Ishikawa (cell line): ENCODE measurements at regions not wholly inside any gene's neighbourhood (a gene's known extent, or its start where the extent isn't known, plus 50 kb on each side); places are given as distances from the start of the nearest gene placed in this dataset.

Experiments used
- CEBPB ChIP-seq: IDR thresholded peaks from 2 replicates; pipeline ENCODE4 v1.6.1; 2012
- FOXM1 ChIP-seq: IDR thresholded peaks from 2 replicates; pipeline ENCODE4 v1.6.1; 2012; ENCODE audit warnings: low read depth, borderline replicate concordance
- TCF12 ChIP-seq: IDR thresholded peaks from 2 replicates; pipeline ENCODE4 v1.6.1; 2012; ENCODE audit warnings: low read depth
- YY1 ChIP-seq: IDR thresholded peaks from 2 replicates; pipeline ENCODE4 v1.6.1; 2012; ENCODE audit warnings: low read depth
- TF ChIP-seq, protein P1 (sequence below): IDR thresholded peaks from 2 replicates; pipeline ENCODE4 v1.6.1; 2012

DNA sequence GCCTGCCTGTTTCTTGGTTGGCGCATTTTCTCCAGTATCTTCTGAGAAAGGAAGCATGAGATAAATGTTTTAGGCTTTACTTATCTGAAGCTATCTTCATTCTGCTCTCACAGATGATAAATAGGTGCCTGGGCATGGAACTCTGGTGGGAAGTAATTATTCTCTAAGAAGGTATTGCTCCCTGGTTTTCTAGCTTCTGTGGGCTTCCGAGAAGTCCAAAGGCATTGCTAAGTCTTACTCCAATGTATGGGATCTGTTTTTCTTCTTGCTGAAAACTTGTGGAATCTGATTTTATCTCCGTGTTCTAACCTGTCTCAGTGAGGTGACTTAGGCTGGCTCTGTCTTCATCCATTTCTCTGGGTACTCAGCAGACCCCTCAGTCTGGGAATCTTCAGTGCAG is 224.4 kb upstream of the HS6ST1 start:
- TF ChIP-seq YY1 = no peak
- TF ChIP-seq, protein P1, sequence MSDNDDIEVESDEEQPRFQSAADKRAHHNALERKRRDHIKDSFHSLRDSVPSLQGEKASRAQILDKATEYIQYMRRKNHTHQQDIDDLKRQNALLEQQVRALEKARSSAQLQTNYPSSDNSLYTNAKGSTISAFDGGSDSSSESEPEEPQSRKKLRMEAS = no peak
- TF ChIP-seq FOXM1 = no peak
- TF ChIP-seq CEBPB = no peak
- TF ChIP-seq TCF12 = no peak
